Fibroblast of lung (primary cell): ENCODE measurements at regions not wholly inside any gene's neighbourhood (a gene's known extent, or its start where the extent isn't known, plus 50 kb on each side); places are given as distances from the start of the nearest gene placed in this dataset.

Experiments
- EZH2 ChIP-seq: IDR thresholded peaks from 2 replicates; pipeline ENCODE4 v1.5.1; 2012; ENCODE audit warnings: low read length, control low read depth, mild to moderate bottlenecking; ENCODE audit errors: missing control alignments
- TF ChIP-seq, protein P1 (sequence below), 2 donors: IDR thresholded peaks in 1 of 2; conservative IDR thresholded peaks in 1 of 2; 1 replicate in 1 of 2; 2 replicates in 1 of 2; pipeline ENCODE4 v1.5.1; 2011 to 2012; ENCODE audit warnings: low read length in 2 of 2, control low read depth in 1 of 2, inconsistent platforms in 1 of 2, low read depth in 1 of 2, mild to moderate bottlenecking in 1 of 2

DNA sequence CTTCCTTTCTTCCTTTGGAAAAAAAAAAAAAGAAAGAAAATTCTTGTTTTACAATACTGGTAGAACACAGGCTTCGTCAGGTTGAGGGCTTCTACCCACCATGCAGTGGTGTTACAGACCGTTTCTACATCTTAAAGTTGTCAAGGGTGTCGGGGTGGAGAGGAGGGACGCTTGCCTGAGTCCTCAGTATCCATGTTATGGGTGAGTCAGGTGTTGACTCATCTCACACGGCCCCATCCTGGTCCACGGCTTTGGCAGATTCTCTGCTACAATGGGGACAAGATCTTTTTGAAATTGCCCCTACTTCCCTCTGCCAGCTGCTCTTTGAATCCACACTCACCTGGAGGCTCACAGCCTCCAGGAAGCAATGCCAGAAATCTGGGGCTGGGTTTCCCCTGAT, 310.3 kb upstream of the ZFP42 start:
- TF ChIP-seq EZH2, result no peak
- TF ChIP-seq, protein P1, sequence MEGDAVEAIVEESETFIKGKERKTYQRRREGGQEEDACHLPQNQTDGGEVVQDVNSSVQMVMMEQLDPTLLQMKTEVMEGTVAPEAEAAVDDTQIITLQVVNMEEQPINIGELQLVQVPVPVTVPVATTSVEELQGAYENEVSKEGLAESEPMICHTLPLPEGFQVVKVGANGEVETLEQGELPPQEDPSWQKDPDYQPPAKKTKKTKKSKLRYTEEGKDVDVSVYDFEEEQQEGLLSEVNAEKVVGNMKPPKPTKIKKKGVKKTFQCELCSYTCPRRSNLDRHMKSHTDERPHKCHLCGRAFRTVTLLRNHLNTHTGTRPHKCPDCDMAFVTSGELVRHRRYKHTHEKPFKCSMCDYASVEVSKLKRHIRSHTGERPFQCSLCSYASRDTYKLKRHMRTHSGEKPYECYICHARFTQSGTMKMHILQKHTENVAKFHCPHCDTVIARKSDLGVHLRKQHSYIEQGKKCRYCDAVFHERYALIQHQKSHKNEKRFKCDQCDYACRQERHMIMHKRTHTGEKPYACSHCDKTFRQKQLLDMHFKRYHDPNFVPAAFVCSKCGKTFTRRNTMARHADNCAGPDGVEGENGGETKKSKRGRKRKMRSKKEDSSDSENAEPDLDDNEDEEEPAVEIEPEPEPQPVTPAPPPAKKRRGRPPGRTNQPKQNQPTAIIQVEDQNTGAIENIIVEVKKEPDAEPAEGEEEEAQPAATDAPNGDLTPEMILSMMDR (conservative IDR thresholded peaks at IDR 0.05 in 1 of 2, IDR thresholded peaks at IDR 0.05 in 1 of 2; ENCODE audit: low read depth in 1 of 2, low read length in 2 of 2), result no peak
